NCI-H2196 treated with DMSO at 0.1 percent for 48 hours (cell line): ENCODE measurements at regions not wholly inside any gene's neighbourhood (a gene's known extent, or its start where the extent isn't known, plus 50 kb on each side); places are given as distances from the start of the nearest gene placed in this dataset.
"Not testable (repeated sequence)": the region's sequence is repeated elsewhere in the genome, so short reads cannot be mapped to it uniquely, and the experiment has no call there.

ENCODE experiments used
- DNase-seq: peaks from one replicate; lab custom pipeline; 2025; ENCODE audit not compliant: unreplicated experiment; lab: John Stamatoyannopoulos, UW

- DNase-seq, result not testable (repeated sequence)
These were observed 122.0 kb upstream of the ZCCHC13 start for GRCh38 chrX:74181976-74182375.

DNA sequence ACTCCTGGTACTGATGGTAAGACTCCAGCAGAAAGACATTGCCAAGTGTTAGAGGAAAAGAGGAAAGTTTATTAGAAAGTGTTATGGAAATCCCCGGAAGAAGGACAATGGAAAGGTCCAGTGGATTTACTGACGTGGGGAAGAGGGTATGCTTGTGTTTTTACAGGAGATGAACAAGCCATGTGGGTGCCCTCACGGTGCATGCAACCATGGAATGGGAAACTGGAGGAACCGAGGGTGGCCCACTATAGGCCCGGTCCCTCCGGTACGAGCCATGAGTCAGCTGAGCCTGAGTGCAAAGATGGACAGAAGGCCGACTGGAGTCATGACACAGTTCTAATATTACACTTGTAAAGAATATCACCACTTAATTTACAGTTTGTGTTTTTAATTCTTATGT lies 123.3 kb upstream of the ZCCHC13 start:
- DNase-seq, result no peak

- no peak for DNase-seq
These were observed 124.0 kb upstream of the ZCCHC13 start for GRCh38 chrX:74179990-74180389.

DNA sequence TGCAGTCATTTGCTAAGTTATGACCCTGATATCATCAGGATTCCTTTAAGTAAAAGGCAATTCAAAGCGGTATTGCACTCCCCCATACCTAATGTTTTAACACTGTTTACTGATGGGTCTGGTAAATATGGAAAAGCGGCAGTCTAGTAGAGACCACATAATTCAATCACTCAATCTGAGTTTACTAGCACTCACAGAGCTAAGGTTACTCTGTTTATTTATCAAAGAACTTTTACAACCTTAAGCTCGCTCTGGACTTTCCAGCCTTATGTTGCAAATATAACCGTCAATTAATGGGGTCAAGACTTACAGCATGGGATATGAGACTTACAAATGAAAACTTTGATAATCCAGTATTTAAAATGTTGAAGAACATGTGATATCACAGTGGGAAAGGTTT lies 124.5 kb upstream of the ZCCHC13 start:
- DNase-seq, result no peak

- DNase-seq, result no peak
These were observed 124.9 kb upstream of the ZCCHC13 start for GRCh38 chrX:74179071-74179470.

GRCh38 chrX:74178536-74178935 lies 125.4 kb upstream of the ZCCHC13 start:
- no peak for DNase-seq

DNA sequence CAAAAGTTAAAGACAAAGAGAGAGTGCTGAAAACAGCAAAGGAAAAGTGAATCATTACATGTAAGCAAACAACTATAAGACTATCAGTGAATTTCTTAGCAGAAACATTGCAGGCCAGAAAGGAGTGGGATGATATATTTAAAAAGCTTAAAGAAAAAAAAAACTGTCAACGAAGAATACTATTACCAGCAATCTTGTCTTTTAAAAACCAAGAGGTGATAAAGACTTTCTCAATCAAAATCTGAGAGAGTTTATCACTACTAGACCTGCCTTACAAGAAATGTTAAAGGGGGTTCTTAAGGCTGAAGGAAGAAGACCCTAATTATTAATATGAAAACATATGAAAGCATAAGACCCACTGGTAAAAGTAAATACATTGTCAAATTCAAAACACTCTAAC lies 132.5 kb upstream of the ZCCHC13 start:
- DNase-seq, result no peak

- no peak for DNase-seq
These were observed 141.8 kb upstream of the ZCCHC13 start for GRCh38 chrX:74162199-74162598.

DNA sequence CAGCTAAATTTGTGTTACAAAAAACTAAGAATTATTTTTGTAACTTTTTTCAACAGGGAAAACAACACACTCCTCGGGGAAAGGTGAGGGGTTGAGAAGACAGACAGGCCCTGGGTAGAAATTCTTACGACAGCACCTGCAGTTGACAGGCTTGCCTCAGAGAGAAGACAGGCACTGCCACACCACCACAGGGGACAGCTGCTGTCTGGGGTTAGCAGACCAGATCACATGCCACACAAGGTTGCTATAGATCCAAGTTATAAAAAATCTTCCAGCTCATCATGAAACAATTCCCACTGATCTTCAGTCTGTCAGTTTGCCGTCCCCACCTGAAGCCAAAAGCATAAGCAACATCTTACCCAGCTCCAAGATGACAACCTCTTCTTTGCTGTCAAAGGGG lies 143.2 kb upstream of the ZCCHC13 start:
- no peak for DNase-seq

GRCh38 chrX:74160358-74160757 lies 143.6 kb upstream of the ZCCHC13 start:
- no peak for DNase-seq

DNA sequence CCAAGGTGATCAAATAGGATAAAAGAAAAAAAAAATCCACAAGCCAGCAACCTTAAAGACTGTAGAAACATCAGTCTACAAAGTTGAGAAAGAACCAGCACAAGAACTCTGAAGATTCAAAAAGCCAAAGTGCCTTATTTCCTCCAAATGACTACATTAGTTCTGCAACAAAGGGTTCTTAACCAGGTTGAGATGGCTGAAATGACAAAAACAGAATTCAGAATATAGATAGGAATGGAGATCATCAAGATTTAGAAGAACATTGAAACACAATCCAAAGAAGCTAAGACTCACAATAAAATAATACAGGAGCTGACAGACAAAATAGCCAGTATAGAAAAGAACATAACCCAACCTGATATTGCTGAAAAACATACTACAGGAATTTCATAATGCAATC lies 156.5 kb upstream of the ZCCHC13 start:
- DNase-seq, result no peak

DNA sequence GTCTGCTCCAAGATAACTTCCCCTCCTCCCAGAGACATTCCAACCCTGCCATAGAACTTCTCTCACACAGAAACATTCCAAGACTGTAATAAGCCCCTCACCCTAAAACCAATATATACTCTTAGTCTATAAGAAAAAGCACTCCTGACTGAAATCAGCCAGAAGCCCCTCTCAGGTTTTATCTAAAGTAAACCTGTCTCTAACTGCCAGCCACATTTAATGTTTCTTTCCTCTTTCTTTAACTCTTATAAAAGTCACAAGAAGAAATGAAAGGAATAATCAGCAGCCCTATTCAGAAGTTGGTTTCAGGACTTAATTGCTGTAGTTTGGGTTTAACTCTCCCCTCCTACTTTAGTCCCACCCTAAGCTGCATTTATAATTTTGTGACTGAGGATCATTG lies 165.0 kb upstream of the ZCCHC13 start:
- no peak for DNase-seq

DNA sequence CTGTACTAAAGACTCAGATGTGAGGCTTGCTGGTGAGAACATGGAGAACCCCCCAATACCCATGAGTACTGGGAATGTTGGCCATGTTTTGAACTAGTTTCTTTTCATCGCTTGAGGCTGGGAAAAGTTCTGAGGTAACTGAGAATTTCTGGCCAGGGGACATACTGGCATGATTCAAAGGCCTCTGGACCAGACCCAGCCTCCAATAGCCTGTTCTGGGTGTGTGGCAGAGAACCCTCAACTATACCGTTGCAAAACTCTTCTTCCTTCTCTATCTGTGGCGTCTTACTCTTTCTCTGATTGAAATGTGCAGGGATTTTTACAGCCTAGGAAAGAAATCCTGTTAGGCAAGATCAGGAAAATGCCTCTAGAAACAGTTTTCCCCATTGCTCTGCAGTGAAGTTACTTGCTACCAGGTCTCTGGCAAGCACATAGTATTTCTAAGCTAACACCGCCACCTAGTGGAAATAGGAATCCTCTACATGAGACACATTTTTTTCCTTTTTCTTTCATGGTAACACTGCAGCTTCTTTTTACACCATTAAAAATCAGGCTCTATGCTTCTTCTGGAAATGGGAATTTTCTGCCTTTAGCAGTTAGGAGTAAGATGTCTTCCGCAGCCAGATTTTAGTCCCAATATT lies 170.7 kb upstream of the ZCCHC13 start:
- peak; percentile 17 for DNase-seq

GRCh38 chrX:74132280-74132679 lies 171.7 kb upstream of the ZCCHC13 start:
- no peak for DNase-seq

DNA sequence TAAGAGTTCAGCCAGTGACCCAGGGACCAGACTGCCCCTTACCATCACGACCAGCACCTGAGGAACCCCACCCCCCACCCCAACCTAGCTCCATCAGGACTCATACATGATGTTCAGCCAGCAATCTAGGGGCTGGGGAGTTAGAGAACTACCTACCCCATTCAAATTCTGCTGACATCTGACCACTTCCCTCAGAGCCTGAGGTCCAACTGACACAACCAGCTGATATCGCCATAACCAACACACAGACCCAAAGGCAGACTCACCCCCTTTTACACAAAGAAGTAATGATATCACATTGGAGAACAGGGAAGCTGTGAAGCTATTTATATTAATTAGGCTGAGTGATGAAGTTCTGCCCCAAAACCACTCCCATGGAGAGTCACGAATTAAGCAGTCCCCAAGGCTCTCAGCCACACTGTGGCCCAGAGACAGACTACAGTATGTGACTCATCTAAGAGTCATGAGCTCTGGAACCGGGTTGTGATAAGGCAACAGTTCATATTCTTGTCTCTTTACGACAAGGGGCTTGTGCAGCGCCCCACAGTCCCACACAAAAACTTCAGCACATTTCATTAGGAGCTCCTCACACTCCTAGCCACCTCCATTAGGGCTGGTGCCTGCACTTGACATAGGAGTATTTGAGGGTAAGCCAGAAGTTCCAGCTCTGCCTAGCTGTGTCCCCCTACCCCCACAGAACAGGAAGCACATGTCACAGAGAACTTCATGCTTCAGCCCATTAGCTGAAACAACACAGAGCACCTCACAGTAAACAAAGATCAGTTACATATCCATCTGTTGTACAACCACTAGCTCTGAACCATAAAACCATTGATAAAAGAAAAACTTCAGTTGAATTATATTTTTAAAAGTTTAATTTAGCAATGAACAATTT lies 184.7 kb upstream of the ZCCHC13 start:
- no peak for DNase-seq

- DNase-seq, result no peak
These were observed 185.7 kb upstream of the ZCCHC13 start for GRCh38 chrX:74117962-74118902.

- DNase-seq, result no peak
These were observed 192.7 kb upstream of the ZCCHC13 start for GRCh38 chrX:74111245-74111644.

- DNase-seq, result no peak
These were observed 196.3 kb upstream of the ZCCHC13 start for GRCh38 chrX:74107666-74108065.

DNA sequence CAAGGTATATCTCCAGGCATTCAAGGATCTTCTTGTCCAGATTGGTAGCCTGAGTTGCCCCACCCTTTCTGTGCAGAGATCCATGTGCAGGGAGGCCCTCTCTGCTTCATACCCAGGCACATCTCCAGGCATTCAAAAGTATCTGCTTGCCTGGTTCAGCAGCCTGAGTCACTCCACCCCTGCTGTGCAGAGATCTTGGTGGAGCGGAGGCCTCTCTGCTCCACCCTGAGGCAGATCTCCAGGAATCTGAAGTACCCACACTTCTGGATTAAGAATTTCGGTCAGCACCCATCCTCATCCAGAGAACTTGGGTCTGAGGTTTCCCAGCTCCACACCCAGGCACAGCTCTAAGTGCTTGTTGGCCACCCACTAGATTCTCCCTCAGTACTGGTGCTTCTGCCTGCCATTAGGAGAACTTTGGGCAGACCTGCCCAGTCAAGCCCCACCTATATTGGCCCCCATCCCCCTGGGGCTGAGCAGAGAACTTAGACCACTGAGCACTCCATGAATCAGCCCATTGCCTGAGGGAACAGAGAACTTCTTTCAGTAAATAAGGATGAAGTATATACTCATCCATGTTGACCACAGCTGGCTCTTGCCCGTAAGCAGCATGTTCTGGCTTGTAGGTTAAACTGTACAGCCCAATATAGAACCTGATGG lies 199.5 kb upstream of the ZCCHC13 start:
- no peak for DNase-seq

- not testable (repeated sequence) for DNase-seq
These were observed 205.6 kb upstream of the ZCCHC13 start for GRCh38 chrX:74098407-74098806.

- DNase-seq, result no peak
These were observed 213.9 kb upstream of the ZCCHC13 start for GRCh38 chrX:74090049-74090448.
